Panc1 (cell line): ENCODE measurements at regions not wholly inside any gene's neighbourhood (a gene's known extent, or its start where the extent isn't known, plus 50 kb on each side); places are given as distances from the start of the nearest gene placed in this dataset.

Experiments
- ATAC-seq: fragments of 200-7000 bp; cut with Tn5 transposase; 2 replicates; pipeline ENCODE4 v1.9.1; 2020; ENCODE audit warnings: mild to moderate bottlenecking, moderate library complexity
- BruUV-seq: library from RNA; stranded (reverse); fragments of 400-500 nt; replicated peaks from 2 replicates; lab custom pipeline; 2021; lab: Mats Ljungman, UMichigan
- CTCF ChIA-PET: fragments of 300-600 bp; sonication (Branson Sonifier 250); formaldehyde crosslinking; loops from one replicate; lab custom pipeline; 2022; ENCODE audit warnings: antibody characterized with exemption; lab: Charles Lee
- POLR2A ChIA-PET: fragments of 300-600 bp; sonication (Branson Sonifier 250); formaldehyde crosslinking; loops from one replicate; lab custom pipeline; 2022; ENCODE audit warnings: antibody characterized with exemption; lab: Charles Lee
- DNase-seq: peaks from one replicate; pipeline ENCODE4 v3.0.0-alpha.2; 2010; ENCODE audit warnings: low read depth, low spot score
- H3K27ac ChIP-seq: 2 replicates; pipeline ENCODE4 v1.5.1; 2011; ENCODE audit warnings: mild to moderate bottlenecking, low read length, inconsistent platforms
- H3K27me3 ChIP-seq: fragments of 200-500 bp; sonication (Bioruptor generic); 2 replicates; pipeline ENCODE4 v1.6.0; 2014; ENCODE audit warnings: low read length, inconsistent platforms; ENCODE audit not compliant: control insufficient read depth, insufficient read depth
- H3K36me3 ChIP-seq: fragments of 200-500 bp; sonication (Bioruptor generic); 2 replicates; pipeline ENCODE4 v1.5.1; 2014; ENCODE audit warnings: inconsistent platforms, mild to moderate bottlenecking, low read length, moderate library complexity; ENCODE audit not compliant: control insufficient read depth, insufficient read depth
- H3K4me1 ChIP-seq: 2 replicates; pipeline ENCODE4 v1.5.1; 2011; ENCODE audit warnings: inconsistent platforms, mild to moderate bottlenecking, low read length, moderate library complexity; ENCODE audit not compliant: control insufficient read depth, insufficient read depth
- H3K4me3 ChIP-seq, 2 experiments: 2 replicates each; pipeline ENCODE4 v1.5.1; 2011 to 2012; ENCODE audit warnings: low read depth in 2 of 2, low read length in 2 of 2, mild to moderate bottlenecking in 2 of 2, inconsistent platforms in 1 of 2, moderate library complexity in 1 of 2
- H3K9me3 ChIP-seq: fragments of 200-500 bp; sonication (Bioruptor generic); 2 replicates; pipeline ENCODE4 v1.5.1; 2014; ENCODE audit warnings: low read depth, mild to moderate bottlenecking, inconsistent platforms, low read length, moderate library complexity; ENCODE audit not compliant: control insufficient read depth, insufficient read depth
- POLR2AphosphoS5 ChIP-seq: IDR thresholded peaks from 2 replicates; pipeline ENCODE4 v1.6.1; 2012; ENCODE audit warnings: mild to moderate bottlenecking, low read depth, low read length, moderate library complexity
- SIN3A ChIP-seq: IDR thresholded peaks from 2 replicates; pipeline ENCODE4 v1.6.1; 2012; ENCODE audit warnings: low read depth, mild to moderate bottlenecking, low read length, moderate library complexity, borderline replicate concordance; ENCODE audit not compliant: insufficient read depth
- TCF7L2 ChIP-seq: IDR thresholded peaks from 2 replicates; pipeline ENCODE4 v1.6.1; 2011; ENCODE audit warnings: mild to moderate bottlenecking, low read depth, low read length, inconsistent platforms
- in situ Hi-C: cut with HindIII; loops from 2 replicates; pipeline ENCODE4 v1.10.0; 2016; ENCODE audit warnings: low sequenced_read_pairs, low pct_unique_long_range_greater_than_20kb
- intact Hi-C: fragments of 100-400 bp; cut with micrococcal nuclease; formaldehyde crosslinking; loops from one replicate; pipeline ENCODE4 v1.10.0; 2022; ENCODE audit not compliant: unreplicated experiment
- TF ChIP-seq, protein P1 (sequence below): fragments of 450-650 bp; IDR thresholded peaks from 2 replicates; pipeline ENCODE4 v1.5.1; 2017; ENCODE audit warnings: mild to moderate bottlenecking
- TF ChIP-seq, protein P2 (sequence below), 2 experiments: IDR thresholded peaks; 2 replicates each; pipeline ENCODE4 v1.6.1; 2011 to 2012; ENCODE audit warnings: low read depth in 2 of 2, control low read depth in 1 of 2, low read length in 1 of 2, mild to moderate bottlenecking in 1 of 2, moderate library complexity in 1 of 2; ENCODE audit not compliant: insufficient read depth in 1 of 2

DNA sequence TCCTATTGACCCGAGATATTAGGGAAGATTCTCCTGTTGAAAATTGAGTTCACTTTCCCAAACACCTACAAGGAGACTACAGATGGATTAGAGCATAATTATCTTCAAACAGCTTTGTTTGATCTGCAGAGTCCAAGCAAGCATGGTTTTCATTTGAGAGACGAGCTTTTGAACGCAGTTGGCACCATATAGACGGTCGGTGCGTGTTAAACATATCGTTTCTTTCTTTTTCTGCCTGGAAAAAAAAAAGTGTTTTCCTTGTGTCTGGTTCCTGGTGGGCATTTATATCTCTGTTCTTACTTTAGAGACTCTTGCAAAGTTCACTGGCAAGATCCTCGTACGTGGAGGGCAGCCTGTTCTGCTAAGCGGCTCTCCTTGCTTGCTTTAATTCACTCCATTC lies 248.9 kb downstream of the TMEM182 start:
- Histone ChIP-seq H3K27ac (no peak overlapping the region), H3K9me3 (no peaks in the 10 kb centered on the region), H3K27me3 (no peaks in the 10 kb centered on the region), H3K4me3 (no peak overlapping the region), H3K4me1 (no peaks in the 10 kb centered on the region), H3K36me3 (no peaks in the 10 kb centered on the region)
- DNase-seq (no peak), ATAC-seq (no peak)
- intact Hi-C loops, result no loop called here
- ChIA-PET CTCF (no interaction called here), POLR2A (no interaction called here)
- in situ Hi-C loops, result no loop called here
- TF ChIP-seq, protein P1, sequence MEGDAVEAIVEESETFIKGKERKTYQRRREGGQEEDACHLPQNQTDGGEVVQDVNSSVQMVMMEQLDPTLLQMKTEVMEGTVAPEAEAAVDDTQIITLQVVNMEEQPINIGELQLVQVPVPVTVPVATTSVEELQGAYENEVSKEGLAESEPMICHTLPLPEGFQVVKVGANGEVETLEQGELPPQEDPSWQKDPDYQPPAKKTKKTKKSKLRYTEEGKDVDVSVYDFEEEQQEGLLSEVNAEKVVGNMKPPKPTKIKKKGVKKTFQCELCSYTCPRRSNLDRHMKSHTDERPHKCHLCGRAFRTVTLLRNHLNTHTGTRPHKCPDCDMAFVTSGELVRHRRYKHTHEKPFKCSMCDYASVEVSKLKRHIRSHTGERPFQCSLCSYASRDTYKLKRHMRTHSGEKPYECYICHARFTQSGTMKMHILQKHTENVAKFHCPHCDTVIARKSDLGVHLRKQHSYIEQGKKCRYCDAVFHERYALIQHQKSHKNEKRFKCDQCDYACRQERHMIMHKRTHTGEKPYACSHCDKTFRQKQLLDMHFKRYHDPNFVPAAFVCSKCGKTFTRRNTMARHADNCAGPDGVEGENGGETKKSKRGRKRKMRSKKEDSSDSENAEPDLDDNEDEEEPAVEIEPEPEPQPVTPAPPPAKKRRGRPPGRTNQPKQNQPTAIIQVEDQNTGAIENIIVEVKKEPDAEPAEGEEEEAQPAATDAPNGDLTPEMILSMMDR, result no peak
- no peak for TF ChIP-seq POLR2AphosphoS5
- TF ChIP-seq TCF7L2, result no peak
- no peak for TF ChIP-seq SIN3A
- TF ChIP-seq, protein P2, sequence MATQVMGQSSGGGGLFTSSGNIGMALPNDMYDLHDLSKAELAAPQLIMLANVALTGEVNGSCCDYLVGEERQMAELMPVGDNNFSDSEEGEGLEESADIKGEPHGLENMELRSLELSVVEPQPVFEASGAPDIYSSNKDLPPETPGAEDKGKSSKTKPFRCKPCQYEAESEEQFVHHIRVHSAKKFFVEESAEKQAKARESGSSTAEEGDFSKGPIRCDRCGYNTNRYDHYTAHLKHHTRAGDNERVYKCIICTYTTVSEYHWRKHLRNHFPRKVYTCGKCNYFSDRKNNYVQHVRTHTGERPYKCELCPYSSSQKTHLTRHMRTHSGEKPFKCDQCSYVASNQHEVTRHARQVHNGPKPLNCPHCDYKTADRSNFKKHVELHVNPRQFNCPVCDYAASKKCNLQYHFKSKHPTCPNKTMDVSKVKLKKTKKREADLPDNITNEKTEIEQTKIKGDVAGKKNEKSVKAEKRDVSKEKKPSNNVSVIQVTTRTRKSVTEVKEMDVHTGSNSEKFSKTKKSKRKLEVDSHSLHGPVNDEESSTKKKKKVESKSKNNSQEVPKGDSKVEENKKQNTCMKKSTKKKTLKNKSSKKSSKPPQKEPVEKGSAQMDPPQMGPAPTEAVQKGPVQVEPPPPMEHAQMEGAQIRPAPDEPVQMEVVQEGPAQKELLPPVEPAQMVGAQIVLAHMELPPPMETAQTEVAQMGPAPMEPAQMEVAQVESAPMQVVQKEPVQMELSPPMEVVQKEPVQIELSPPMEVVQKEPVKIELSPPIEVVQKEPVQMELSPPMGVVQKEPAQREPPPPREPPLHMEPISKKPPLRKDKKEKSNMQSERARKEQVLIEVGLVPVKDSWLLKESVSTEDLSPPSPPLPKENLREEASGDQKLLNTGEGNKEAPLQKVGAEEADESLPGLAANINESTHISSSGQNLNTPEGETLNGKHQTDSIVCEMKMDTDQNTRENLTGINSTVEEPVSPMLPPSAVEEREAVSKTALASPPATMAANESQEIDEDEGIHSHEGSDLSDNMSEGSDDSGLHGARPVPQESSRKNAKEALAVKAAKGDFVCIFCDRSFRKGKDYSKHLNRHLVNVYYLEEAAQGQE (IDR thresholded peaks at IDR 0.05; ENCODE audit: insufficient read depth in 1 of 2, low read depth in 2 of 2, low read length in 1 of 2), result no peak
- BruUV-seq, result no TSS peak

- Histone ChIP-seq H3K4me3 (no peak overlapping the region), H3K4me1 (no peaks in the 10 kb centered on the region), H3K27me3 (no peaks in the 10 kb centered on the region), H3K9me3 (no peaks in the 10 kb centered on the region), H3K36me3 (no peaks in the 10 kb centered on the region), H3K27ac (no peak overlapping the region)
- in situ Hi-C loops (no loop called here), intact Hi-C loops (no loop called here)
- ATAC-seq (no peak), DNase-seq (no peak)
- POLR2A ChIA-PET, result no interaction called here
- TF ChIP-seq, protein P2 (IDR thresholded peaks at IDR 0.05; ENCODE audit: insufficient read depth in 1 of 2, low read depth in 2 of 2, low read length in 1 of 2), result no peak
- no peak for TF ChIP-seq POLR2AphosphoS5
- TF ChIP-seq, protein P1, result no peak
- TF ChIP-seq TCF7L2, result no peak
- no peak for TF ChIP-seq SIN3A
- CTCF ChIA-PET, result no interaction called here
- no TSS peak for BruUV-seq
Measured at GRCh38 chr2:103012590-103012989, 250.8 kb downstream of the TMEM182 start.
